Caco-2 (cell line): ENCODE measurements at regions not wholly inside any gene's neighbourhood (a gene's known extent, or its start where the extent isn't known, plus 50 kb on each side); places are given as distances from the start of the nearest gene placed in this dataset.

ENCODE experiments used
- BruUV-seq: library from RNA; stranded (reverse); fragments of 400-500 nt; replicated peaks from 2 replicates; lab custom pipeline; 2021; lab: Mats Ljungman, UMichigan
- CTCF ChIA-PET: fragments of 300-600 bp; sonication (Branson Sonifier 250); formaldehyde crosslinking; loops from one replicate; lab custom pipeline; 2022; ENCODE audit warnings: antibody characterized with exemption; lab: Charles Lee
- POLR2A ChIA-PET: fragments of 300-600 bp; sonication (Branson Sonifier 250); formaldehyde crosslinking; loops from one replicate; lab custom pipeline; 2022; ENCODE audit warnings: antibody characterized with exemption; lab: Charles Lee
- DNase-seq, 2 experiments: peaks; one replicate each; pipeline versions ENCODE4 v3.0.0 to v3.0.0-alpha.2; 2020 to 2022
- H3K27me3 ChIP-seq: replicated peaks from 2 replicates; pipeline ENCODE4 v1.6.0; 2011; ENCODE audit warnings: low read length; ENCODE audit not compliant: control insufficient read depth, insufficient read depth
- H3K36me3 ChIP-seq: 2 replicates; pipeline ENCODE4 v1.5.1; 2011; ENCODE audit warnings: low read length; ENCODE audit not compliant: control insufficient read depth, insufficient read depth
- H3K4me1 ChIP-seq: fragments of 250-450 bp; sonication (Bioruptor Pico); 2 replicates; pipeline ENCODE4 v1.5.1; 2020; ENCODE audit warnings: mild to moderate bottlenecking
- H3K4me3 ChIP-seq: 2 replicates; pipeline ENCODE4 v1.5.1; 2011; ENCODE audit warnings: low read depth, mild to moderate bottlenecking, control low read depth, low read length
- H3K9me3 ChIP-seq: fragments of 250-450 bp; sonication (Bioruptor Pico); 2 replicates; pipeline ENCODE4 v1.5.1; 2020; ENCODE audit warnings: mild to moderate bottlenecking, moderate library complexity
- H3K27ac Mint-ChIP-seq: one replicate; pipeline ENCODE4 v1.8.0; 2022; ENCODE audit warnings: mixed read lengths; ENCODE audit not compliant: unreplicated experiment
- H3K27me3 Mint-ChIP-seq: one replicate; pipeline ENCODE4 v1.8.0; 2022; ENCODE audit warnings: mixed read lengths; ENCODE audit not compliant: insufficient read depth, unreplicated experiment
- H3K36me3 Mint-ChIP-seq: one replicate; pipeline ENCODE4 v1.8.0; 2022; ENCODE audit warnings: mild to moderate bottlenecking, mixed read lengths; ENCODE audit not compliant: insufficient read depth, unreplicated experiment
- H3K4me1 Mint-ChIP-seq: one replicate; pipeline ENCODE4 v1.8.0; 2022; ENCODE audit warnings: low read depth, mixed read lengths; ENCODE audit not compliant: unreplicated experiment
- H3K4me3 Mint-ChIP-seq: one replicate; pipeline ENCODE4 v1.8.0; 2022; ENCODE audit warnings: mild to moderate bottlenecking, moderate library complexity, mixed read lengths; ENCODE audit not compliant: unreplicated experiment
- H3K9me3 Mint-ChIP-seq: one replicate; pipeline ENCODE4 v1.8.0; 2022; ENCODE audit warnings: mixed read lengths; ENCODE audit not compliant: unreplicated experiment
- CTCF ChIP-seq, 2 experiments: fragments of 200-600 bp in 1 of 2; IDR thresholded peaks; 1 replicate in 1 of 2; 2 replicates in 1 of 2; pipeline versions ENCODE4 v1.5.1 to v1.8.0; 2011 to 2022; ENCODE audit warnings: antibody characterized with exemption in 1 of 2, control low read depth in 1 of 2, inconsistent platforms in 1 of 2, low read depth in 1 of 2, low read length in 1 of 2, mild to moderate bottlenecking in 1 of 2, moderate library complexity in 1 of 2; ENCODE audit not compliant: insufficient read depth in 1 of 2, severe bottlenecking in 1 of 2, unreplicated experiment in 1 of 2
- intact Hi-C: fragments of 100-400 bp; cut with micrococcal nuclease; formaldehyde crosslinking; loops from one replicate; pipeline ENCODE4 v1.10.0; 2022; ENCODE audit not compliant: unreplicated experiment

GRCh38 chr13:76607866-76608265, 278.3 kb downstream of the KCTD12 start:
- H3K36me3 Mint-ChIP-seq, result no peaks in the 10 kb centered on the region
- Histone ChIP-seq H3K4me1 (no peaks in the 10 kb centered on the region), H3K4me3 (no peak overlapping the region), H3K27me3 (no peaks in the 10 kb centered on the region), H3K9me3 (peaks cover 13% of the 10 kb centered on the region; the same call in 1 of the 2 replicates), H3K36me3 (no peaks in the 10 kb centered on the region)
- ChIA-PET CTCF (no interaction called here), POLR2A (no interaction called here)
- BruUV-seq, result no TSS peak
- H3K4me1 Mint-ChIP-seq, result no peaks in the 10 kb centered on the region
- intact Hi-C loops, result no loop called here
- H3K9me3 Mint-ChIP-seq, result no peaks in the 10 kb centered on the region
- no peak for DNase-seq
- H3K4me3 Mint-ChIP-seq, result no peak overlapping the region
- H3K27me3 Mint-ChIP-seq, result no peaks in the 10 kb centered on the region
- H3K27ac Mint-ChIP-seq, result no peak overlapping the region
- no peak for TF ChIP-seq CTCF (IDR thresholded peaks at IDR 0.05; ENCODE audit: insufficient read depth in 1 of 2, low read depth in 1 of 2, low read length in 1 of 2, severe bottlenecking in 1 of 2, unreplicated experiment in 1 of 2)

- ChIA-PET POLR2A (no interaction called here), CTCF (no interaction called here)
- H3K4me1 ChIP-seq, result peaks cover 8% of the 10 kb centered on the region
- no peak overlapping the region for H3K4me3 Mint-ChIP-seq
- no peak for TF ChIP-seq CTCF (IDR thresholded peaks at IDR 0.05; ENCODE audit: insufficient read depth in 1 of 2, low read depth in 1 of 2, low read length in 1 of 2, severe bottlenecking in 1 of 2, unreplicated experiment in 1 of 2)
- DNase-seq, result no peak
- intact Hi-C loops, result no loop called here
- H3K36me3 Mint-ChIP-seq, result no peaks in the 10 kb centered on the region
- BruUV-seq, result no TSS peak
- H3K4me3 ChIP-seq, result no peak overlapping the region
- H3K27me3 ChIP-seq, result no peaks in the 10 kb centered on the region
- no peaks in the 10 kb centered on the region for H3K9me3 ChIP-seq
- no peak overlapping the region for H3K27ac Mint-ChIP-seq
- H3K36me3 ChIP-seq, result no peaks in the 10 kb centered on the region
- no peaks in the 10 kb centered on the region for H3K9me3 Mint-ChIP-seq
- H3K27me3 Mint-ChIP-seq, result no peaks in the 10 kb centered on the region
- H3K4me1 Mint-ChIP-seq, result no peaks in the 10 kb centered on the region
Measured at GRCh38 chr13:76600081-76600480, 286.1 kb downstream of the KCTD12 start.

GRCh38 chr13:76597868-76598267, 288.3 kb downstream of the KCTD12 start:
- Histone ChIP-seq H3K4me3 (no peak overlapping the region), H3K27me3 (no peaks in the 10 kb centered on the region), H3K4me1 (peaks cover 8% of the 10 kb centered on the region), H3K9me3 (peaks cover 5% of the 10 kb centered on the region; the same call in 1 of the 2 replicates), H3K36me3 (no peaks in the 10 kb centered on the region)
- no peak for DNase-seq
- ChIA-PET CTCF (no interaction called here), POLR2A (no interaction called here)
- no peak for TF ChIP-seq CTCF (IDR thresholded peaks at IDR 0.05; ENCODE audit: insufficient read depth in 1 of 2, low read depth in 1 of 2, low read length in 1 of 2, severe bottlenecking in 1 of 2, unreplicated experiment in 1 of 2)
- Mint-ChIP-seq H3K36me3 (no peaks in the 10 kb centered on the region), H3K4me1 (no peaks in the 10 kb centered on the region), H3K27me3 (no peaks in the 10 kb centered on the region), H3K27ac (no peak overlapping the region), H3K4me3 (no peak overlapping the region), H3K9me3 (no peaks in the 10 kb centered on the region)
- intact Hi-C loops, result no loop called here
- no TSS peak for BruUV-seq
